ENCODE measurements at regions not wholly inside any gene's neighbourhood (a gene's known extent, or its start where the extent isn't known, plus 50 kb on each side); places are given as distances from the start of the nearest gene placed in this dataset.

GRCh38 chr5:123914333-123914732, 402.4 kb downstream of the CSNK1G3 start:
- DNase-seq, result no peak
- WGBS, 5 donors, result 35 to 61% (median 58%) methylated on average over 1 of the region's 1 CpG
- Histone ChIP-seq H3K4me3 (no peak overlapping the region), H3K4me1 (peaks cover 0 to 3% (median 0%) of the 10 kb centered on the region in 4 donors), H3K9me3 (peaks cover 0 to 6% (median 6%) of the 10 kb centered on the region in 4 donors), H3K27me3 (no peaks in the 10 kb centered on the region), H3K27ac (no peak overlapping the region), H3K36me3 (no peaks in the 10 kb centered on the region)
- no peak for TF ChIP-seq EP300 (IDR thresholded peaks at IDR 0.05)
- no peak for TF ChIP-seq POLR2A (IDR thresholded peaks at IDR 0.05)
- no peak for TF ChIP-seq CTCF (IDR thresholded peaks at IDR 0.05)
- intact Hi-C loops (cut with DNase I; ENCODE audit: low total_unique reads), result no loop called here

GRCh38 chr5:123907349-123907748, 395.4 kb downstream of the CSNK1G3 start:
- Histone ChIP-seq H3K9me3 (no peaks in the 10 kb centered on the region), H3K4me3 (no peak overlapping the region), H3K27ac (no peak overlapping the region), H3K27me3 (no peaks in the 10 kb centered on the region), H3K4me1 (no peaks in the 10 kb centered on the region), H3K36me3 (no peaks in the 10 kb centered on the region)
- no peak for DNase-seq
- 83 to 91% (median 86%) methylated on average over 3 of the region's 3 CpGs for WGBS, 5 donors
- intact Hi-C loops (cut with DNase I; ENCODE audit: low total_unique reads), result no loop called here
- TF ChIP-seq CTCF (IDR thresholded peaks at IDR 0.05), result no peak
- no peak for TF ChIP-seq EP300 (IDR thresholded peaks at IDR 0.05)
- TF ChIP-seq POLR2A (IDR thresholded peaks at IDR 0.05), result no peak
- no peak for TF ChIP-seq POLR2AphosphoS5 (IDR thresholded peaks at IDR 0.05)

GRCh38 chr5:123906698-123907295, 394.8 kb downstream of the CSNK1G3 start:
- no peaks in the 10 kb centered on the region for H3K36me3 ChIP-seq
- H3K4me3 ChIP-seq, result no peak overlapping the region
- H3K27ac ChIP-seq, result no peak overlapping the region
- H3K27me3 ChIP-seq, result no peaks in the 10 kb centered on the region
- no peaks in the 10 kb centered on the region for H3K9me3 ChIP-seq
- 79 to 94% (median 91%) methylated on average over 4 of the region's 4 CpGs for WGBS, 5 donors
- no peak for DNase-seq
- TF ChIP-seq POLR2A (IDR thresholded peaks at IDR 0.05), result no peak
- no peak for TF ChIP-seq CTCF (IDR thresholded peaks at IDR 0.05)
- TF ChIP-seq EP300 (IDR thresholded peaks at IDR 0.05), result no peak
- TF ChIP-seq POLR2AphosphoS5 (IDR thresholded peaks at IDR 0.05), result no peak
- H3K4me1 ChIP-seq, result no peaks in the 10 kb centered on the region
- intact Hi-C loops (cut with DNase I; ENCODE audit: low total_unique reads), result no loop called here

GRCh38 chr5:123885081-123885480, 373.1 kb downstream of the CSNK1G3 start:
- Histone ChIP-seq H3K9me3 (no peaks in the 10 kb centered on the region), H3K27me3 (no peaks in the 10 kb centered on the region), H3K27ac (no peak overlapping the region), H3K36me3 (no peaks in the 10 kb centered on the region), H3K4me3 (no peak overlapping the region), H3K4me1 (peaks cover 5 to 23% (median 17%) of the 10 kb centered on the region in 4 donors)
- WGBS, 5 donors, result 38 to 79% (median 52%) methylated on average over 1 of the region's 1 CpG
- intact Hi-C loops (cut with DNase I; ENCODE audit: low total_unique reads), result no loop called here
- no peak for DNase-seq
- TF ChIP-seq POLR2AphosphoS5 (IDR thresholded peaks at IDR 0.05), result no peak
- TF ChIP-seq EP300 (IDR thresholded peaks at IDR 0.05), result no peak
- no peak for TF ChIP-seq POLR2A (IDR thresholded peaks at IDR 0.05)
- no peak for TF ChIP-seq CTCF (IDR thresholded peaks at IDR 0.05)

Measured in stomach (tissue), 8 donors.